HepG2 (cell line): ENCODE measurements at regions not wholly inside any gene's neighbourhood (a gene's known extent, or its start where the extent isn't known, plus 50 kb on each side); places are given as distances from the start of the nearest gene placed in this dataset.
"Not testable (repeated sequence)": the region's sequence is repeated elsewhere in the genome, so short reads cannot be mapped to it uniquely, and the experiment has no call there.

ENCODE experiments used
- ATF3 ChIP-seq: sonication (generic); formaldehyde crosslinking; IDR thresholded peaks from 2 replicates; pipeline ENCODE4 v1.4.0; 2020; ENCODE audit warnings: missing genetic modification reagents
- CBFB ChIP-seq: sonication (generic); formaldehyde crosslinking; IDR thresholded peaks from 2 replicates; pipeline ENCODE4 v1.4.0; 2020; ENCODE audit warnings: missing genetic modification reagents
- CBX1 ChIP-seq: IDR thresholded peaks from one replicate; pipeline ENCODE4 v1.6.1; 2016; ENCODE audit warnings: antibody characterized with exemption, low read depth
- CERS6 ChIP-seq: sonication (generic); formaldehyde crosslinking; IDR thresholded peaks from 2 replicates; pipeline ENCODE4 v1.5.0; 2020; ENCODE audit warnings: missing genetic modification reagents
- ELK4 ChIP-seq: sonication (generic); formaldehyde crosslinking; IDR thresholded peaks from 2 replicates; pipeline ENCODE4 v1.9.0; 2021; ENCODE audit warnings: missing genetic modification reagents, borderline replicate concordance
- IRF1 ChIP-seq: sonication (generic); formaldehyde crosslinking; IDR thresholded peaks from 2 replicates; pipeline ENCODE4 v1.4.0; 2020; ENCODE audit warnings: low read depth, mild to moderate bottlenecking, missing genetic modification reagents
- IRX3 ChIP-seq: sonication (generic); formaldehyde crosslinking; IDR thresholded peaks from 2 replicates; pipeline ENCODE4 v1.8.1; 2023; ENCODE audit warnings: mild to moderate bottlenecking, low read depth, missing genetic modification reagents, borderline replicate concordance
- MXD3 ChIP-seq: IDR thresholded peaks from 2 replicates; pipeline ENCODE4 v1.6.1; 2016; ENCODE audit warnings: mild to moderate bottlenecking, missing biosample characterization, missing genetic modification reagents
- NFE2L1 ChIP-seq: sonication (generic); formaldehyde crosslinking; IDR thresholded peaks from 2 replicates; pipeline ENCODE4 v1.4.0; 2020; ENCODE audit warnings: missing genetic modification reagents, mild to moderate bottlenecking, borderline replicate concordance
- POLR2A ChIP-seq, 2 experiments: IDR thresholded peaks; 2 replicates each; pipeline ENCODE4 v1.6.1; 2011; ENCODE audit warnings: low read depth in 2 of 2, low read length in 2 of 2, mild to moderate bottlenecking in 1 of 2, moderate library complexity in 1 of 2; ENCODE audit not compliant: insufficient read depth in 1 of 2
- PRDM4 ChIP-seq: sonication (generic); formaldehyde crosslinking; IDR thresholded peaks from 2 replicates; pipeline ENCODE4 v1.9.0; 2021; ENCODE audit warnings: missing genetic modification reagents, borderline replicate concordance
- STAT5B ChIP-seq: sonication (generic); formaldehyde crosslinking; IDR thresholded peaks from 2 replicates; pipeline ENCODE4 v1.4.0; 2020; ENCODE audit warnings: missing genetic modification reagents
- ZNF264 ChIP-seq: sonication (generic); formaldehyde crosslinking; IDR thresholded peaks from 2 replicates; pipeline ENCODE4 v1.4.0; 2020; ENCODE audit warnings: missing genetic modification reagents
- ZNF274 ChIP-seq: sonication (generic); formaldehyde crosslinking; IDR thresholded peaks from 2 replicates; pipeline ENCODE4 v1.5.1; 2020; ENCODE audit warnings: mild to moderate bottlenecking, missing genetic modification reagents

- not testable (repeated sequence) for TF ChIP-seq CERS6 (CRISPR knock-in tag); ELK4 (CRISPR knock-in tag); ATF3 (CRISPR knock-in tag); NFE2L1 (CRISPR knock-in tag); ZNF274 (CRISPR knock-in tag); IRF1 (CRISPR knock-in tag); CBFB (CRISPR knock-in tag); POLR2A (IDR thresholded peaks at IDR 0.05; ENCODE audit: insufficient read depth in 1 of 2, low read depth in 2 of 2, low read length in 2 of 2); MXD3 (CRISPR knock-in tag); PRDM4 (CRISPR knock-in tag); ZNF264 (CRISPR knock-in tag); STAT5B (CRISPR knock-in tag); IRX3 (CRISPR knock-in tag); CBX1
Measured at GRCh38 chr5:99733146-99733545, 802.0 kb upstream of the FAM174A start.
